ENCODE measurements at regions not wholly inside any gene's neighbourhood (a gene's known extent, or its start where the extent isn't known, plus 50 kb on each side); places are given as distances from the start of the nearest gene placed in this dataset.

DNA sequence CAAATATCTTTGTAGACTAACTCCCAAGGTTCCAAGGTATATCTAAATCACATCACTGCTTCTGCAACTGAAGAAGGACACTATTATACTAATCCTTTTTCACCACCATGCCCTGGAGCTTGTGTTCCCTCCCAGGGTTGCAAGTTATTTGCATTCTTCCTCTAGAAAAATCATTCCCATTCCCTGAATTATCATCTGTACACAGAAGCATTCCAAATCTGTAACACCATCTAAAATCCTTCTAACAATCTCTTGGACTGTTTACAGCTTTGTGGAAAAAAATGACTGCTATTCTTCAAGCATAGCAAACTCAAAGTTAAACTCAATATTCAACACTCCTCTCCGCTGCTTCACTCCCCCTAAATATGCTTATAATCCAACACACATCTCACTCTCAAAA, 1570.8 kb upstream of the ADGRL3 start:
- TF ChIP-seq EP300 (IDR thresholded peaks at IDR 0.05) (no peak), POLR2A (IDR thresholded peaks at IDR 0.05) (no peak)
- TF ChIP-seq, protein P1, sequence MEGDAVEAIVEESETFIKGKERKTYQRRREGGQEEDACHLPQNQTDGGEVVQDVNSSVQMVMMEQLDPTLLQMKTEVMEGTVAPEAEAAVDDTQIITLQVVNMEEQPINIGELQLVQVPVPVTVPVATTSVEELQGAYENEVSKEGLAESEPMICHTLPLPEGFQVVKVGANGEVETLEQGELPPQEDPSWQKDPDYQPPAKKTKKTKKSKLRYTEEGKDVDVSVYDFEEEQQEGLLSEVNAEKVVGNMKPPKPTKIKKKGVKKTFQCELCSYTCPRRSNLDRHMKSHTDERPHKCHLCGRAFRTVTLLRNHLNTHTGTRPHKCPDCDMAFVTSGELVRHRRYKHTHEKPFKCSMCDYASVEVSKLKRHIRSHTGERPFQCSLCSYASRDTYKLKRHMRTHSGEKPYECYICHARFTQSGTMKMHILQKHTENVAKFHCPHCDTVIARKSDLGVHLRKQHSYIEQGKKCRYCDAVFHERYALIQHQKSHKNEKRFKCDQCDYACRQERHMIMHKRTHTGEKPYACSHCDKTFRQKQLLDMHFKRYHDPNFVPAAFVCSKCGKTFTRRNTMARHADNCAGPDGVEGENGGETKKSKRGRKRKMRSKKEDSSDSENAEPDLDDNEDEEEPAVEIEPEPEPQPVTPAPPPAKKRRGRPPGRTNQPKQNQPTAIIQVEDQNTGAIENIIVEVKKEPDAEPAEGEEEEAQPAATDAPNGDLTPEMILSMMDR (IDR thresholded peaks at IDR 0.05), result no peak

Data from tibial nerve (tissue), 4 donors.